SKM-1 treated with dmso at 0.1 percent for 144 hours (cell line): ENCODE measurements at regions not wholly inside any gene's neighbourhood (a gene's known extent, or its start where the extent isn't known, plus 50 kb on each side); places are given as distances from the start of the nearest gene placed in this dataset.
A peak's percentile ranks its signal among the peaks of the same experiment; 100 is the strongest.

Source experiments
- DNase-seq: peaks from one replicate; lab custom pipeline; 2025; ENCODE audit not compliant: unreplicated experiment; lab: John Stamatoyannopoulos, UW

DNA sequence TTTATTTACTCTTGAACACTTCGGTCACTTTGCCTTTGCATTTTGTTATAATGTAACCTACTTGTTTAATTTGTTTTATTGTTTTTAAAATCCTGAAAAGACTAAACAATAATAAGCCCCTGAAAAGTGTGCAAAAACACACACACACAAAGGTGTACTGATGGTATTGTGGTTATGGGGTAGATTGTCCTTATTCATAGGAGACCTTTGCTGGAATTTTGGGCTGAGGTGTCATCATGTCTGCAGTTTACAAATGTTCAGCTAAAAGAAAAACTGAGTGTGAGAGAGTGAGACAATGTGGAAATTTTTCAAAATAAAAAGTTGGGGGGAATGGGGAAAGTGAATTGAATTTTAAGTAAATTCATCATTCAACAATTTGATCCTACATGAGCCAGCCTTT, 174.9 kb downstream of the QDPR start:
- DNase-seq, result no peak

DNA sequence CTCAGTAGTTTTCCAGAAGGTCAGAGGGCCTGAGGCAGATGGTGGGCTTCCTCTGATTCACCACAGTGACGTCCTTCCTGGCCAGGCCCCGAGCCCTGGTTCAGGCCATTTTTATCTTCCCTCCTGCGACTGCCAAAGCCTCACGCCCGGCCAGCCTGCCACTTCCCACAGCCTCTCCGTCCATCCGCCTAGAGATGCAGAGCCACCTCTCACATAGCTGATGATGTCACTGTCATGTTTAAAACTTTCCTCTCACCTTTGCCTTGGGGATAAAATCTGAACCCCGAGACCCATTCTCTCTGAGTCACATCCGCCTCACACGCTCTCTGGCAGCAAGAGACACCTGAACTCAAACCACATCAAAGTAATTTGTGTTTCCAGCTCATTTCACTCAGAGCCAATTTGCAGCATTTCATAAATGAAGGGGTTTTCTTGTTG, 175.3 kb downstream of the QDPR start:
- no peak for DNase-seq

DNA sequence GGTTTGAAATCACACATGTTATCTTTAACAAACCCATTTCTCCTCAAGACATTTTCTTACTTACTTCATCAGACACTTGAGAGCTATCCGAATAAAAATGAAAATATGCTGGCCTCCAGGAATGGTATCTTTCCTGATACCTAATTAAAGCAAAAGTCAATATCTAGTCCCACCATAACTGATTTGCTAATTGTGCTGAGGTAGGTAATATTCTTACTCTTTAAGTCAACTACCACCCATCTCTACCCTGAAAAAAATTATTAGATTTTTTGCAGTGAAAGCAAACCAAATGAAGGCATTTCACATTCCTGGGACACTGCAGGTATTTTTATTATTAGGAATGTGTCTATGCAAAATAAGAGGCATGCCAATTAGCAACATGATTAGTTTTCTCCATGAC, 175.8 kb downstream of the QDPR start:
- DNase-seq, result no peak

DNA sequence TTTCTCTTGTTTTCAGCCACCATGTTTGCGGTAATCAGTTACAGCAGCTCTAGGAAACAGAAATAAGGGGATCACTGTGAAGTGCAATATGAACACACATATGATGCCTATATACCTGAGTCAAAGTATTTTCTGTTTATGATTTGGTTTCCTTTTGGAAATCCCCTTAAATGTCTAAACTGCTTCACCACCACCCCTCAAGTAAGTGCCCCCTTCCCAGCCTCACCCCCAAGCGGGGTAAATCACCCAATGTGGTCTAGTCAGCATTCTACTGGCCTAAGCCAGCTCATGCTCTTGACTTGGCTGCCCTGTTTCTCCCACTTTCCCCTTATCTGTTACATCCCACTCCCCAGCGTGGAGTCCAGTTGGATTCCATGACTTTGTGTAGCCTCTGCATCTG, 176.5 kb downstream of the QDPR start:
- DNase-seq, result no peak

DNA sequence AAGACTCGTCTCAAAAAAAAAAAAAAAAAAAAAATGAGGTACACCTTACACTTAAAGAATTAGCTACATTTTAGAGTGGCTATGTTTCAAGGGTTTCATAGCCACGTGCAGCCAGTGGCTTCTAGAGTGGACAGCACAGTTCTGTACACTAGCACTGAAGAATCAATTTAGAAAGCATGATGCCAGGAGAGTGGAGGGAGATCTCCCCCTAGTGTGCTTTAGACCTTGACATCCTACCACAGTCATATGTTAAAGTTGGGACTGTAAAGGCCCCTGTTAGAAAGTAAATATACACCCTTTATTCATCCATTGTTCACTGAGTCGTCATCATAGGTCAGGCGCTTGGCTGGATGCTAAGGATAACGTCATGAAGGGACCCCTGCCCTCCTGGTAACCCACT, 179.4 kb downstream of the QDPR start:
- DNase-seq, result no peak

DNA sequence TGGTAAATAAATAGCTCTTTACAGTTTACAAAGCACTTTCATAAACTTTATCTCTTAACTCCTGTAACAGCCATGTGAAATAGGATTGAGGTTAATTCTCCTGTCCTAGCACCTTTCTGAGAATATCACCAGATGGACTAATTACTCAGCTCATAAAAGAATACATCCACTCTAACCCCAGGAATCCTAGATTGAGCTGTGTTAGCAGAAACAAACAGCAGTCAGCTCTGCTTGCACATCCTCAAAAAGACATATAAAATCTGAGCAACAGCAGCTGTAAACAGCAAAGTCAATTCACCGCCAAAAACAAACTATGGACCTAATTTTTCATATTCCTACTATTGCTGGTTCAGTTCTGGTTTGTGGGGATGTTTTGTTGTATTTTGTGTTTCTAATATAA, 182.8 kb downstream of the QDPR start:
- DNase-seq, result no peak

DNA sequence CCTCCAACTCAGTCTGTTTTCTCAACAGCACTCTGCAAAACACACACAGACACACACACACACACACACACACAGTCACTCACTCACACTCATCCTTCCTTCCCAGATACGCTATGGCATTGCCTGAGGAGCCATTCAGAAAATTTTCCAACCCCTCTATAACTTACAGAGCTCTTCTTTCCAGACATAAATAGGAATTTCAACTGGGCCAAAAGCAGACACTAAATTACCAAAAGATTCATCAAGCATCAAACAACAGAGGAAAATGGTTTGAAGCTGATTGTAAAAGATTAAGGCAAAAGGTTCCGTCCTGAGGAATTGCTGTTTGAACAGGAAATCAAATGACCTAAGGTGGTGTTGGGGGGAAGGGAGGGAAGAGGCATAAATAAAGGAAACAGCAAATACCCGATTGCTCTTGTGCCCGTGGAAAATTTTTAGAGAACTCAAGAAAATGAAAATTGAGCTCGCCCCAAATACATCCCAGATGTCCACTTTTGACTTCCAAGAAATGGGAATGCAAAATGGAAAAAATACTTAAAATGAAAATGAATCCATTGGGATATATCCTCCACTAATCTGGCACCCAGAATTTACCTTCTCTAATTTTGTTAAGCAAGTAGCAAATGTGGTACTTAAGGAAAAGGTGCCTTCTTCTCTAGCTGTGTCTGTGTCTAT, 183.6 kb downstream of the QDPR start:
- DNase-seq, result no peak

DNA sequence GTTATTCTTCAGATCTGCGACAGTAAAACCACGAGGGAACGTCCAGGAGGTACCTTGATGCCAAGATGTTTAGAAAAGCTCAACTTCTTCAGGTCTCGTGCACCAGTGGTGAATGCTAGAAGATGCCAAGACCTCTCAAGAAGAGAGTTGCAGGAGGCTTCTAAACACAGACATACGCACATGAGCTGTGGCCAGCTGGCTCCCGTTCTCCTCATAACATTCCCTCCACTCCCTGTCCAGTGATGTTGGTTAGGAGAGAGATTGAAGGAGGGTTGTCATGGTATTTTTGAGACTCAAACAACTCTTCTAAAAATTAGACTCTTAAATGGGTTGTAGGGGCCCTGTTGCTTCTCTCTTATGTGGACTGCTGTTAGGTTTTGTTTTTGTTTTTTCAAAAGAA, 184.3 kb downstream of the QDPR start:
- no peak for DNase-seq

DNA sequence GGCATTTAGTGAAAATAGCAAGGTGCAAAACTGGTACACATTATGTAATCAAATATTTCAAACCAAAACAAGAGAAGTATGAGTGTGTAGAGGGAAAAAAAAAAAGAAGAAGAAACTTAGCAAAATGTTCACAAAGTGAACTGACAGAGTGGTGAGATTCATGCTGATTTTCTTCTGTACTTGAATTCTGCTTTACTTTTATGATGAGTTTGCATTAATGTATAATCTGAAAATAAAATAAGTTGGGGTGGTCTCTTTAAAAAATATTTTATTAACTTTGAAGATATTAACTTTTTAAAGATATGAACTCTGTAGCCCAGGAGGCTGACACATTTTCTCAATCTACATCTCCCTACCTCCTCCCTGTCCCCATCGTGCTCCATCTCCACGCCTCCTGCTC, 185.1 kb downstream of the QDPR start:
- DNase-seq, result no peak

DNA sequence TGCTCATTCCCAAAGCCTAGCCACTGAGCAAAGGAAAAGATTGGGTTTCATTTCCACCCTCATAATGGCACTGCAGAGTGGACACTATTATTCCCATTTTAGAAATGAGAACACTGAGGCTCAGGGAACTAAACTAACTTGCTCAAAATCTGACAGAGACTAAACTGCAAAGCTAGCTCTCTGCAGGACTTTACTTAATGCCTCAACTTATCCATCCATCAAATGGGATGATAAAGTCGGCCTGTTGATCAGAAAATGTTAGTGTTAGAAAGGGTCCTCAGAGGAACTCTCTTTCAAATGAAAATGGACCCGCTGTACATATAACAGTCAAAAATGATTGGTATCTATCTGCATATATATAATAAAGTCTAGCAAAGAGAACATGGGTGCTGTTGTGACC, 186.8 kb downstream of the QDPR start:
- DNase-seq, result no peak

DNA sequence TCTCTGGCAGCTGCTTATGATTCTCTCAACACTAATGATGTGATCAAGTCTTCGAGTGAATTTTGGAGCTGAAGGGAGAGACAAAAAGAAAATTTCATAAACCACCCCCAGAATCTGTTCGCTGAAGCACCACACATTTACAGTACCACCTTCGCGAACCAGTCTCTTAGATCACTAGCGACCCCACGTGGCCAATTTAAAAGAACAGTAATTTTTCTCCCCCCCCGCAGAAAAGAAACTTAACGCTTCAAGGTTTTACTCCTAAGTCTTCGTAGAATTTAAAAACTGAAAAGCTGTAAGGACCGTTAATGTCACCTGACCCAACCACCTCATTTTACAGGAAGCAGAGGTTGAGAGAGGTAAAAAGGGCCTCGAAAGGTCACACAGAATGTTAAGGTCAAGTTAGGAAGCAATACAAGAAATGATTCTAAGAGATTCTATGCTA, 187.5 kb downstream of the QDPR start:
- peak; percentile 48 for DNase-seq

DNA sequence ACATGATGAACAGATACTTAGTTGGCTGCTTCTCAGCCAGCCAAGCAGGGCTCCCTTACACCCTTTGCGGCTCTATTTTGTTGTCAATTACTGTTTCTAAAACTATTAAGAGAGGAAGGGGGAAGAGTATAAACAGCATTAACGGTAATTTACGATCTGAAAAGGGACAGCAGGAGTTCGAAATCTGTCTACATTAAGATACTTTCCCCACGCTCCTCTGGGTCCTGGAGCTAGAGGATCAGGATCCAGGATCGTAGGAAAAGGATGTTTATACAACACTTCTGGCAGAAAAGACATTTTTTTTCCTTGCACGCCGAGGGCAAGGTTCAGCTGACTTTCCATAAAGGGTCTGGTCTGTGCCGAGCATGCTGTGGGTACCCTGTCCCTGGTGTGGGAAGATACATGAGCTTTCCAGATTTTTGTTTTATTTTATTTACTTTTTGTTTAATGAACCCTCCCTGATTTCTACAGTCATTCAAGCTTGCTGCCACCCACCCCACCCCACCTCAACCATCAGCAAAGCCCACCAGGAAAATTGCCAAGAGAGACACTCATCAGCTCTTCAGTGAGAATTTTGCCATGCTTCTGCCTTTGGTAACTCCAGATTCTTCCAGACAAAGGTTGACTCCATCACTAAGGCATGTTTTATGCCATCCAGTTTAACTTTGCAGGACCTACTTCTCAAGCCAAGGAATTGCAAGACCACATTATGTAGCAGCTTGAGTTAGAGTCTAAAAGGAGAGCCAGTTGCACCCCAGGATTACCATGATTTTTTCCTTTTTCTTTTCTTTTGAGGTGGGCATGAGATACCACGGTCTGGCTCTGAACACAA, 188.1 kb downstream of the QDPR start:
- DNase-seq, result no peak

DNA sequence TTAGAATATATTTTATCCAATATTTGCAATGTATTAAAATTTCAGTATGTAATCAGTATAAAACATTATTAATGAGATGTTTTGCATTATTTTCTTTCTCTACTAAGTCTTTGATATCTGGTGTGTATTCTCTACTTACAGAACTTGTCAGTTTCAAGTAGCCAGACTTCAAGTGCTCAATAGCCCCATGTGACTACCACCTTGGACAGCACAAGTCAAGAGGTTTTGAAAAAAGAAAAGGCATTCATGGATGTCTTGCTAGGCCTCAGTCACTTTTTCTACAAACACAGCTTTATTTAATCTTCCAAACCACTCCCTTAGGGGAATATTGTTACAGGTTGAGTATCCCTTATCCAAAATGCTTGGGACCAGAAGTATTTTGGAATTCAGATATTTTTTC, 189.4 kb downstream of the QDPR start:
- DNase-seq, result no peak

DNA sequence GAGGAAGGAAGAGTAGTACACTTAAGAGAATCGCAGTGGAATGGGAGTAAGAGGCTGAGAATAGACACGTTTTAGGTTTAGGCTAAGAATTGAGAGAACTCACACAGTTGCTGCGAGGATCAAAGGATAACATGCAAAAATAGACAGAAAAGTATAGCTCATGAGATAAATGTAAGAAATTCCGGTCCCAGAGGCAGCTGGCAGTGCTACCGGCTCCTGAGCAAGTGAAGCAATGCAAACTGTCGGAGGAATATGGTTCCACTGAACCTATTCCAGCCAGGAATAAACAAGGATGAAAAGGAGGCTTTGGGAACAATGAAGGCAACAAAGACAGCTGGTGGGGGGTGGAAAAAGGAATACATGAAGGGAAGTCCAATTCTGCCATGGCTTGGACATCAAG, 191.8 kb downstream of the QDPR start:
- DNase-seq, result no peak

DNA sequence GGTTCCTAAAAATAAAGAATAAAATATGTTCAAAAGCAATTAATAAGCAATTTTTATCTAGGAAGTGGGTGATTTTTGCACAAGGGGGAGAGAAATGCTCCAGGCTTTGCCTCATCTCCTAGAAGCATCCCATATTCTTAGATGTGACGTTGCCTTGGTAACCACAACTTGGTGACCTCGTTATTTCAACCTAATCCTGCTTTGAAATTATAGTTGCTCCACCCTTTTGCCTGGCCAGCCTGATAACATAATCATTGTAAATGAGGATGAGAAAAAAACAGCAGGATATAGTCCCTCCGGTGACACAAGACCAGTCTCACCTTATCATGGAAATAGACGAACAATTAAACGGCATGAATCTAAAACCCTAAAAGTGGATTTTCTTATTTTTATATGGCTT, 194.4 kb downstream of the QDPR start:
- DNase-seq, result no peak

DNA sequence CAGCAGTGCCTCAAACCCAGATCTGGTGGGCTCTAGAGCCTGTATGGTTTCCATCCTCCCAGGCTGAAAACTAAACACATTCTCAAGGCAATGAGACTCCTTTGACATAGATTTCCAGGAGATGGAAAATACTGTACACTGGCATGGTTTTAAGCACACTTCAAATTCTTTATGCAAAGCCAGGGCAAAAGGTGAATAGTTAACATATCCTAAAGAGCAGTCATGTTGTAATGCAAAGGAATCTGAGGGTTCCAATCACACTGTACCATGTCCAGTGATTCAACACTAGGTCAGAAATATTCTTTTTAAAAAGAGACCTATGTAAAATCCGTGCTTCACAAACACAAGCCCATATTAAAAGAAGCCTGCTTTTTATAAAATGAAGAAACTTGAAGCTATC, 195.3 kb downstream of the QDPR start:
- no peak for DNase-seq

DNA sequence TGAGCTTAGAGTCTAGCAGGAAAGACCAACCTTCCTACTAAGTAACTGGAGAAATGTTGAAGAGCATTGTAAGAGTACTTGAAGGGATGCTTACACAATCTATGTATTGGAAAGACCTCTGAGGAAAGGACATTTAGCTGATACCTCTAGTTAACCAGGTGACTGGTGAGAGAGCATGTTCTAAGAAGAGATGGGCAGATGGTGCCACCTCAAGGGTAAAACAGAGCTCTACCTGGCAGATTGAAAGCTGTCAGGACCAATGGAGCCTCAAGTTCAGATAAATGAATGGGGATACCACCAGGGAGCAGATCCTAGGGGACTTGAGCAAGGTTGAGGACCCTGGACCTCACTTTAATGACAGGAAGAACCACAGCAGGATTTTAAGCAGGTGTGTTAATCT, 196.4 kb downstream of the QDPR start:
- DNase-seq, result no peak

DNA sequence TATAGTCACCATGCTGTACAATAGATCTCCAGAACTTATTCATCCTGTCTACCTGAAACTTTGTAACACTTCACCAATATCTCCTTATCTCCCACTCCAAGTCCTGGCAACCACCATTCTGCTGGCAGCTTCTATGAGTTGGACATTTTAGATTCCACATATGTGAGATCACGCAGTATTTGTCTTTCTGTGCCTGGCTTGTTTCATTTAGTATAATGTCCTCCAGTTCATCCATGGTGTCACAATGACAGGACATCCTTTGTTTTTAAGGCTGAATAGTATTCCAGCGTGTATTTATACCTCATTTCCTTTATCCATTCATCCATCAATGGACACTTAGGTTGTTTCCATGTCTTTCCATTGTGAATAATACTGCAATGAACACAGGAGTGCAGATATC, 198.7 kb downstream of the QDPR start:
- DNase-seq, result no peak

DNA sequence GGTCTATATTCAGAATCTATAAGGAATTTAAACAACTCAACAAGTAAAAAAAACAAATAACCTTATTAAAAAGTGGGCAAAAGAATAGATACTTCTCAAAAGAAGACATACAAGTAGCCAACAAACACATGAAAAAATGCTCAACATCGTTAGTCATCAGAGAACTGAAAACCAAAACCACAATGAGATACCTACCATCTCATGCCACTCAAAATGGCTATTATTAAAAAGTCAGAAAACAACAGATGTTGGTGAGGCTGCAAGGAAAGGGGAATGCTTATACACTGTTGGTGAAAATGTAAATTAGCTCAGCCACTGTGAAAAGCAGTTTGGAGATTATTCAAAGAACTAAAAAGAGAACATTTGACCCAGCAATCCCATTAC, 201.6 kb downstream of the QDPR start:
- no peak for DNase-seq

DNA sequence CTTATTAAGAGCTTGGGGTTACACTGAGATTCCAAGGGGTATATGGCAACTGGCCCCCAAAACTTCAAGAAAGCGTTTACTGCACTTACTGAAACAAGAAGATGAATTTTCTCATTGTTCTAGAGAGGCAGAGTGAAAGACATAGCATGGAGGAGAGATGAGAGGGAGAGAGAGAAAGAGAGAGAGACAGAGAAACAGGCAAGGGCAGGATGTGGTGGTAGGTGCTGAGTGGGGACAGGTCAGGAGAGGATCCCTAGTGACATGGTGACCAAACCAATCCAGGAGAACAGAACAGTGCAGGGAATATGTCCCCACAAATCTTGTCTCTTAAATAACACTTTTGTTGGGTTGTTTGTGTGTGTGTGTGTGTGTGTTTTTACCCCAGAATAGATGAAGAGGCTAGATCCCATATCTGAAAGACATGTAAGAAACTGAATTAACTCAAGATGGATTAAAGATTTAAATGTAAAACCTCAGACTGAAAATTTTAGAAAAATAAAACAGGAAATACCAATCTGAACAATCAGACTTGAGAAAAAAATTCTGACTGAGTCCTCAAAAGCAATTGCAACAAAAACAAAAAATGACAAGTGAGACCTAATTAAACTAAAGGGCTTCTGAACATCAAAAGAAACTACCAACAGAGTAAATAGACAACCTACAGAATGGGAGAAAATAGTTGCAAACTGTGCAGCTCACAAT, 202.2 kb downstream of the QDPR start:
- no peak for DNase-seq

DNA sequence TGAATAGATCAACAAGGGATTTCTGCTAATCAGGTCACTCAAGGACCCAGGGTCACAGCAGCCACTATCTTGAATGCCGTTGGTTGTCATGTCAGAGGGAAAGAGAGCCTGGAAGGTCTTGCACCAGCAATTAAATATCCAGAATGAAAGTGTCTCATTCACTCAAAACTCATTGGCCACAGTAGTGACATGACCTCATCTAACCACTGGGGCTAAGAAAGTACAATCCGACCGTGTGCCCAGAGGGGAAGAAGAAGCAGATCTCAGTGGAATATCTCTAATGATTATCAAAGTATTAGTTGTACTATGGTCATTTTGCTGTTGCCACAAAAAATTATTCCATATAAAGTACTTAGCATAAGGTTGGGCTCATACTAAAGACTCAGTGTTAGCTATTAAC, 210.0 kb downstream of the QDPR start:
- no peak for DNase-seq

DNA sequence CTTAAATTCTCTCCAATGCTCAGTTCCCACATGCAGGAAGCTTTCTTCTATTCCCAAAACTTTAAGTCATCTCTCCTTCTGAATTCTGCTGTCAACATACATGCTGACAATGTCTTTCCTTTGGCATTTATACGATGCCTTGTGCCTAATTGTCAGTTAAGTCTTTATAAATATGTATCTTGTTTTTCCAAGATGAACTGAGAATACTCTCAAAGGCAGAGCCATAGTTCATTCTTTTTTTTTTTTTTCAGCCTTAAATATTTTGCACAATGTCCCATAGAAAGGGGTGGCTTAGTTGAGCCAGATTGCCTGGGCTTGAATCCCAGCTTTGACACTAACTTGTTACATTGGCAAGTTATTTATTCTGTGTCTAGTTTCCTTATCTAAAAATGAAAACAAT, 210.6 kb downstream of the QDPR start:
- no peak for DNase-seq
